Activated CD4-positive, alpha-beta T cell treated with anti-CD3 and anti-CD28 coated beads for 36 hours (primary cell): ENCODE measurements at regions not wholly inside any gene's neighbourhood (a gene's known extent, or its start where the extent isn't known, plus 50 kb on each side); places are given as distances from the start of the nearest gene placed in this dataset.
A peak's percentile ranks its signal among the peaks of the same experiment; 100 is the strongest.

Experiments
- ATAC-seq: fragments of 200-7000 bp; cut with Tn5 transposase; one replicate; pipeline ENCODE4 v1.10.0; 2021; ENCODE audit warnings: mild to moderate bottlenecking, moderate library complexity
- CTCF ChIA-PET: fragments of 350-600 bp; sonication (Branson Sonifier 250); formaldehyde crosslinking; loops from one replicate; lab custom pipeline; 2021; ENCODE audit warnings: antibody characterized with exemption; lab: Charles Lee
- POLR2A ChIA-PET: fragments of 350-600 bp; sonication (Branson Sonifier 250); formaldehyde crosslinking; loops from one replicate; lab custom pipeline; 2021; ENCODE audit warnings: antibody characterized with exemption, inconsistent platforms; lab: Charles Lee
- DNase-seq: peaks from one replicate; pipeline ENCODE4 v3.0.0-alpha.2; 2020
- H3K27ac Mint-ChIP-seq: one replicate; pipeline ENCODE4 v1.8.0; 2021; ENCODE audit warnings: mixed read lengths
- H3K27me3 Mint-ChIP-seq: one replicate; pipeline ENCODE4 v1.8.0; 2021; ENCODE audit warnings: mixed read lengths
- H3K36me3 Mint-ChIP-seq: one replicate; pipeline ENCODE4 v1.8.0; 2021; ENCODE audit warnings: low read depth, mixed read lengths
- H3K4me1 Mint-ChIP-seq: one replicate; pipeline ENCODE4 v1.8.0; 2021; ENCODE audit warnings: mixed read lengths
- H3K4me3 Mint-ChIP-seq: one replicate; pipeline ENCODE4 v1.8.0; 2021; ENCODE audit warnings: mild to moderate bottlenecking, moderate library complexity, mixed read lengths
- H3K9me3 Mint-ChIP-seq: one replicate; pipeline ENCODE4 v1.8.0; 2021; ENCODE audit warnings: low read depth, mixed read lengths
- intact Hi-C, 2 experiments: fragments of 100-400 bp; cut with DNase I in 1 of 2; cut with micrococcal nuclease in 1 of 2; formaldehyde crosslinking; loops; one replicate each; pipeline versions ENCODE4 v1.14.2 to v1.15.1; 2022 to 2024; cut with DNase I, micrococcal nuclease

GRCh38 chr10:31081937-31082840 lies 50.5 kb upstream of the ZNF438 start:
- Mint-ChIP-seq H3K27ac (no peak overlapping the region), H3K36me3 (no peaks in the 10 kb centered on the region), H3K4me1 (peaks cover 6% of the 10 kb centered on the region), H3K9me3 (no peaks in the 10 kb centered on the region), H3K4me3 (no peak overlapping the region), H3K27me3 (no peaks in the 10 kb centered on the region)
- ATAC-seq: no peak
- intact Hi-C loops: loop anchor here (2.0 to 10.0 kb wide), 8 partner anchors 90 to 727 kb away; partner anchors contain the start of gene ZEB1 (in 2 of the 2)
- POLR2A ChIA-PET: no interaction called here
- no peak for DNase-seq
- CTCF ChIA-PET: interaction anchor here (0.8 to 4.3 kb wide), 6 partner anchors 9 to 726 kb away, joined by 4 to 27 read pairs (median 4); no protein-coding TSS in a partner anchor

GRCh38 chr10:31083765-31084184 lies 52.1 kb upstream of the ZNF438 start:
- ATAC-seq: peak; percentile 94
- ChIA-PET CTCF (interaction anchor here (0.6 to 4.3 kb wide), 16 partner anchors 12 to 1106 kb away, joined by 3 to 27 read pairs (median 3); no protein-coding TSS in a partner anchor), POLR2A (interaction anchor here (0.7 to 1.0 kb wide), 2 partner anchors 16 to 256 kb away, joined by 3 to 8 read pairs; no protein-coding TSS in a partner anchor)
- DNase-seq: peak; percentile 80
- Mint-ChIP-seq H3K27me3 (no peaks in the 10 kb centered on the region), H3K27ac (no peak overlapping the region), H3K4me1 (peaks cover 6% of the 10 kb centered on the region), H3K9me3 (no peaks in the 10 kb centered on the region), H3K36me3 (no peaks in the 10 kb centered on the region), H3K4me3 (no peak overlapping the region)
- intact Hi-C loops: loop anchor here (1.0 to 10.0 kb wide), 11 partner anchors 89 to 725 kb away; partner anchors contain the start of gene ZEB1 (in 2 of the 2)

GRCh38 chr10:31087011-31087410 lies 55.3 kb upstream of the ZNF438 start:
- CTCF ChIA-PET: no interaction called here

GRCh38 chr10:31087851-31088250 lies 56.2 kb upstream of the ZNF438 start:
- POLR2A ChIA-PET: no interaction called here
- DNase-seq: no peak
- no peak overlapping the region for H3K4me3 Mint-ChIP-seq
- CTCF ChIA-PET: interaction anchor here (0.7 kb wide), 1 partner anchor 60 kb away, joined by 3 read pairs; no protein-coding TSS in a partner anchor
- H3K36me3 Mint-ChIP-seq: no peaks in the 10 kb centered on the region
- ATAC-seq: no peak
- H3K27me3 Mint-ChIP-seq: no peaks in the 10 kb centered on the region
- intact Hi-C loops: loop anchor here in 1 of 2 experiments (10.0 kb wide), 1 partner anchor 407 kb away; no protein-coding TSS in a partner anchor
- peaks cover 10% of the 10 kb centered on the region for H3K4me1 Mint-ChIP-seq
- no peak overlapping the region for H3K27ac Mint-ChIP-seq
- H3K9me3 Mint-ChIP-seq: no peaks in the 10 kb centered on the region

More at GRCh38 chr10:31087011-31087410, 55.3 kb upstream of the ZNF438 start:
- ATAC-seq (no peak), DNase-seq (no peak)
- no peaks in the 10 kb centered on the region for H3K9me3 Mint-ChIP-seq
- H3K27ac Mint-ChIP-seq: no peak overlapping the region
- intact Hi-C loops: loop anchor here in 1 of 2 experiments (10.0 kb wide), 1 partner anchor 408 kb away; no protein-coding TSS in a partner anchor
- no peaks in the 10 kb centered on the region for H3K27me3 Mint-ChIP-seq
- POLR2A ChIA-PET: no interaction called here
- H3K4me3 Mint-ChIP-seq: no peak overlapping the region
- peaks cover 10% of the 10 kb centered on the region for H3K4me1 Mint-ChIP-seq
- H3K36me3 Mint-ChIP-seq: no peaks in the 10 kb centered on the region

- DNase-seq: no peak
- ChIA-PET CTCF (interaction anchor here (0.6 to 0.7 kb wide), 2 partner anchors 669 to 693 kb away, joined by 3 read pairs; no protein-coding TSS in a partner anchor), POLR2A (interaction anchor here (0.7 kb wide), 1 partner anchor 10 kb away, joined by 4 read pairs; no protein-coding TSS in a partner anchor)
- peaks cover 11% of the 10 kb centered on the region for H3K4me1 Mint-ChIP-seq
- H3K36me3 Mint-ChIP-seq: no peaks in the 10 kb centered on the region
- H3K4me3 Mint-ChIP-seq: no peak overlapping the region
- no peaks in the 10 kb centered on the region for H3K27me3 Mint-ChIP-seq
- no peaks in the 10 kb centered on the region for H3K9me3 Mint-ChIP-seq
- ATAC-seq: peak; percentile 52
- intact Hi-C loops: no loop called here
- H3K27ac Mint-ChIP-seq: no peak overlapping the region
These were observed 59.4 kb upstream of the ZNF438 start for GRCh38 chr10:31090894-31091607.

- H3K9me3 Mint-ChIP-seq: no peaks in the 10 kb centered on the region
- H3K27me3 Mint-ChIP-seq: no peaks in the 10 kb centered on the region
- ATAC-seq (peak; percentile 57), DNase-seq (peak; percentile 24)
- H3K36me3 Mint-ChIP-seq: no peaks in the 10 kb centered on the region
- intact Hi-C loops: no loop called here
- no peak overlapping the region for H3K4me3 Mint-ChIP-seq
- H3K27ac Mint-ChIP-seq: peak overlapping the region; percentile 79
- CTCF ChIA-PET: interaction anchor here (1.3 to 4.0 kb wide), 3 partner anchors 12 to 35 kb away, joined by 3 to 27 read pairs (median 4); no protein-coding TSS in a partner anchor
- peaks cover 28% of the 10 kb centered on the region for H3K4me1 Mint-ChIP-seq
- POLR2A ChIA-PET: no interaction called here
These were observed 64.3 kb upstream of the ZNF438 start for GRCh38 chr10:31095677-31096560.

GRCh38 chr10:31098046-31098445 lies 66.4 kb upstream of the ZNF438 start:
- no peak overlapping the region for H3K4me3 Mint-ChIP-seq
- ChIA-PET POLR2A (no interaction called here), CTCF (interaction anchor here (0.6 to 1.2 kb wide), 2 partner anchors 15 to 28 kb away, joined by 3 read pairs; no protein-coding TSS in a partner anchor)
- no peaks in the 10 kb centered on the region for H3K9me3 Mint-ChIP-seq
- intact Hi-C loops: no loop called here
- ATAC-seq (no peak), DNase-seq (no peak)
- H3K36me3 Mint-ChIP-seq: no peaks in the 10 kb centered on the region
- no peaks in the 10 kb centered on the region for H3K27me3 Mint-ChIP-seq
- H3K4me1 Mint-ChIP-seq: peaks cover 42% of the 10 kb centered on the region
- H3K27ac Mint-ChIP-seq: no peak overlapping the region

GRCh38 chr10:31099094-31099493 lies 67.4 kb upstream of the ZNF438 start:
- ChIA-PET POLR2A (no interaction called here), CTCF (interaction anchor here (0.8 to 1.3 kb wide), 2 partner anchors 13 to 243 kb away, joined by 3 to 4 read pairs; no protein-coding TSS in a partner anchor)
- Mint-ChIP-seq H3K27ac (no peak overlapping the region), H3K9me3 (no peaks in the 10 kb centered on the region), H3K4me3 (no peak overlapping the region), H3K27me3 (no peaks in the 10 kb centered on the region), H3K4me1 (peaks cover 43% of the 10 kb centered on the region), H3K36me3 (no peaks in the 10 kb centered on the region)
- ATAC-seq (no peak), DNase-seq (no peak)
- intact Hi-C loops: no loop called here

GRCh38 chr10:31099664-31100063 lies 68.0 kb upstream of the ZNF438 start:
- no peaks in the 10 kb centered on the region for H3K36me3 Mint-ChIP-seq
- H3K9me3 Mint-ChIP-seq: no peaks in the 10 kb centered on the region
- intact Hi-C loops: loop anchor here (1.0 to 2.0 kb wide), 5 partner anchors 35 to 398 kb away; partner anchors contain the start of genes ZEB1 (in 1 of the 2) and ZNF438 (in 1 of the 2)
- peak overlapping the region; percentile 17 for H3K4me3 Mint-ChIP-seq
- ChIA-PET POLR2A (interaction anchor here (0.8 to 1.8 kb wide), 3 partner anchors 16 to 608 kb away, joined by 8 to 14 read pairs (median 9); partner anchors contain the start of gene ZNF438), CTCF (interaction anchor here (0.5 to 1.3 kb wide), 4 partner anchors 14 to 372 kb away, joined by 3 to 4 read pairs (median 3); no protein-coding TSS in a partner anchor)
- H3K27me3 Mint-ChIP-seq: no peaks in the 10 kb centered on the region
- peak overlapping the region; percentile 73 for H3K27ac Mint-ChIP-seq
- DNase-seq (peak; percentile 73), ATAC-seq (peak; percentile 24)
- peaks cover 48% of the 10 kb centered on the region for H3K4me1 Mint-ChIP-seq
